ENCODE measurements at regions not wholly inside any gene's neighbourhood (a gene's known extent, or its start where the extent isn't known, plus 50 kb on each side); places are given as distances from the start of the nearest gene placed in this dataset.

- Histone ChIP-seq H3K4me3 (replicated peaks; ENCODE audit: insufficient read depth, low read length) (no peak overlapping the region), H3K27me3 (ENCODE audit: insufficient read depth, poor library complexity, severe bottlenecking) (no peaks in the 10 kb centered on the region), H3K27ac (replicated peaks) (no peak overlapping the region)
- no peak for DNase-seq (ENCODE audit: low read depth in 1 of 2, low spot score in 1 of 2)
- no peak for TF ChIP-seq POLR2AphosphoS5 (IDR thresholded peaks at IDR 0.05; ENCODE audit: low read depth)
These were observed 91.4 kb upstream of the CCDC112 start for GRCh38 chr5:115387816-115388215.

- Histone ChIP-seq H3K27ac (replicated peaks) (no peak overlapping the region), H3K4me3 (replicated peaks; ENCODE audit: insufficient read depth, low read length) (no peak overlapping the region), H3K27me3 (ENCODE audit: insufficient read depth, poor library complexity, severe bottlenecking) (no peaks in the 10 kb centered on the region)
- TF ChIP-seq GABPA (IDR thresholded peaks at IDR 0.05; ENCODE audit: low read depth) (no peak), SPI1 (IDR thresholded peaks at IDR 0.05; ENCODE audit: borderline replicate concordance, low read depth) (no peak), POLR2AphosphoS5 (IDR thresholded peaks at IDR 0.05; ENCODE audit: low read depth) (no peak), CTCF (IDR thresholded peaks at IDR 0.05; ENCODE audit: insufficient read depth, low read length) (no peak)
- TF ChIP-seq, protein P1, sequence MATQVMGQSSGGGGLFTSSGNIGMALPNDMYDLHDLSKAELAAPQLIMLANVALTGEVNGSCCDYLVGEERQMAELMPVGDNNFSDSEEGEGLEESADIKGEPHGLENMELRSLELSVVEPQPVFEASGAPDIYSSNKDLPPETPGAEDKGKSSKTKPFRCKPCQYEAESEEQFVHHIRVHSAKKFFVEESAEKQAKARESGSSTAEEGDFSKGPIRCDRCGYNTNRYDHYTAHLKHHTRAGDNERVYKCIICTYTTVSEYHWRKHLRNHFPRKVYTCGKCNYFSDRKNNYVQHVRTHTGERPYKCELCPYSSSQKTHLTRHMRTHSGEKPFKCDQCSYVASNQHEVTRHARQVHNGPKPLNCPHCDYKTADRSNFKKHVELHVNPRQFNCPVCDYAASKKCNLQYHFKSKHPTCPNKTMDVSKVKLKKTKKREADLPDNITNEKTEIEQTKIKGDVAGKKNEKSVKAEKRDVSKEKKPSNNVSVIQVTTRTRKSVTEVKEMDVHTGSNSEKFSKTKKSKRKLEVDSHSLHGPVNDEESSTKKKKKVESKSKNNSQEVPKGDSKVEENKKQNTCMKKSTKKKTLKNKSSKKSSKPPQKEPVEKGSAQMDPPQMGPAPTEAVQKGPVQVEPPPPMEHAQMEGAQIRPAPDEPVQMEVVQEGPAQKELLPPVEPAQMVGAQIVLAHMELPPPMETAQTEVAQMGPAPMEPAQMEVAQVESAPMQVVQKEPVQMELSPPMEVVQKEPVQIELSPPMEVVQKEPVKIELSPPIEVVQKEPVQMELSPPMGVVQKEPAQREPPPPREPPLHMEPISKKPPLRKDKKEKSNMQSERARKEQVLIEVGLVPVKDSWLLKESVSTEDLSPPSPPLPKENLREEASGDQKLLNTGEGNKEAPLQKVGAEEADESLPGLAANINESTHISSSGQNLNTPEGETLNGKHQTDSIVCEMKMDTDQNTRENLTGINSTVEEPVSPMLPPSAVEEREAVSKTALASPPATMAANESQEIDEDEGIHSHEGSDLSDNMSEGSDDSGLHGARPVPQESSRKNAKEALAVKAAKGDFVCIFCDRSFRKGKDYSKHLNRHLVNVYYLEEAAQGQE (IDR thresholded peaks at IDR 0.05; ENCODE audit: insufficient replicate concordance, low read depth): no peak
- no peak for DNase-seq (ENCODE audit: low read depth in 1 of 2, low spot score in 1 of 2)
These were observed 90.2 kb upstream of the CCDC112 start for GRCh38 chr5:115386657-115387056.

GRCh38 chr5:115384587-115385375, 88.3 kb upstream of the CCDC112 start:
- TF ChIP-seq GABPA (IDR thresholded peaks at IDR 0.05; ENCODE audit: low read depth): no peak
- TF ChIP-seq, protein P1 (IDR thresholded peaks at IDR 0.05; ENCODE audit: insufficient replicate concordance, low read depth): no peak
- no peak for TF ChIP-seq POLR2AphosphoS5 (IDR thresholded peaks at IDR 0.05; ENCODE audit: low read depth)
- TF ChIP-seq CTCF (IDR thresholded peaks at IDR 0.05; ENCODE audit: insufficient read depth, low read length): no peak
- TF ChIP-seq SPI1 (IDR thresholded peaks at IDR 0.05; ENCODE audit: borderline replicate concordance, low read depth): no peak
- DNase-seq (ENCODE audit: low read depth in 1 of 2, low spot score in 1 of 2): no peak
- no peak overlapping the region for H3K4me3 ChIP-seq (replicated peaks; ENCODE audit: insufficient read depth, low read length)
- H3K27ac ChIP-seq (replicated peaks): no peak overlapping the region
- no peaks in the 10 kb centered on the region for H3K27me3 ChIP-seq (ENCODE audit: insufficient read depth, poor library complexity, severe bottlenecking)

DNA sequence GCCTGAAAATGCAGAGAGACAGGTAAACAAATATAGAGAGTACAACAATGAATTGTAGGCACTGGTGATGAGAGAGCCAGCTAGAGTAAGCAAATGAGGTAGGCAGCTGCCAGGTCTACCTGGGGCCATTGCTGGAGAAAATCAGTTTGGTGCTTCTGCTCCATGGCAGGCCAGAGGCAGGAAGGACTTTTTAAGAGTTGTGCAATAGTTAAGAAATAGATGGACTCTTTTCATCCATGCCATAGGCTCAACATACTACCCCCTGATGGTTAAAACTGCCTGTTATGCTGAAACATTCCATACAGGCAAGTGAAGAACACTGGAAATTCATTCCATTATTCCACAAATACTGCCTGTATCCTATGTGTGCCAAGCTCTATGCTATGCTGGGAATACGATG, 86.5 kb upstream of the CCDC112 start:
- TF ChIP-seq, protein P1 (IDR thresholded peaks at IDR 0.05; ENCODE audit: insufficient replicate concordance, low read depth): no peak
- TF ChIP-seq CTCF (IDR thresholded peaks at IDR 0.05; ENCODE audit: insufficient read depth, low read length): no peak
- Histone ChIP-seq H3K27me3 (ENCODE audit: insufficient read depth, poor library complexity, severe bottlenecking) (no peaks in the 10 kb centered on the region), H3K4me3 (replicated peaks; ENCODE audit: insufficient read depth, low read length) (no peak overlapping the region), H3K27ac (replicated peaks) (no peak overlapping the region)
- no peak for DNase-seq (ENCODE audit: low read depth in 1 of 2, low spot score in 1 of 2)
